WTC11 (cell line): ENCODE measurements at regions not wholly inside any gene's neighbourhood (a gene's known extent, or its start where the extent isn't known, plus 50 kb on each side); places are given as distances from the start of the nearest gene placed in this dataset.

ENCODE experiments used
- ATF1 ChIP-seq: sonication (generic); formaldehyde crosslinking; IDR thresholded peaks from 2 replicates; pipeline ENCODE4 v1.8.1; 2023; ENCODE audit warnings: mild to moderate bottlenecking, moderate library complexity, missing genetic modification reagents
- FOXP1 ChIP-seq: sonication (generic); formaldehyde crosslinking; IDR thresholded peaks from 2 replicates; pipeline ENCODE4 v1.8.0; 2022; ENCODE audit warnings: missing genetic modification reagents, mild to moderate bottlenecking, moderate library complexity, borderline replicate concordance
- NR3C1 ChIP-seq: sonication (generic); formaldehyde crosslinking; conservative IDR thresholded peaks from 2 replicates; pipeline ENCODE4 v1.8.1; 2023; ENCODE audit warnings: low read depth, mild to moderate bottlenecking, missing genetic modification reagents
- TF ChIP-seq, protein P1 (sequence below): fragments of 200-600 bp; IDR thresholded peaks from 2 replicates; pipeline ENCODE4 v1.8.0; 2022; ENCODE audit warnings: antibody characterized with exemption
- TF ChIP-seq, protein P2 (sequence below): sonication (generic); formaldehyde crosslinking; IDR thresholded peaks from 2 replicates; pipeline ENCODE4 v1.8.0; 2022; ENCODE audit warnings: mild to moderate bottlenecking, missing genetic modification reagents
- TF ChIP-seq, protein P3 (sequence below): sonication (generic); formaldehyde crosslinking; IDR thresholded peaks from 2 replicates; pipeline ENCODE4 v1.8.0; 2023; ENCODE audit warnings: missing genetic modification reagents, mild to moderate bottlenecking, borderline replicate concordance
- TF ChIP-seq, protein P4 (sequence below): sonication (generic); formaldehyde crosslinking; IDR thresholded peaks from 2 replicates; pipeline ENCODE4 v1.8.0; 2023; ENCODE audit warnings: mild to moderate bottlenecking, missing genetic modification reagents
- TF ChIP-seq, protein P5 (sequence below): sonication (generic); formaldehyde crosslinking; IDR thresholded peaks from 2 replicates; pipeline ENCODE4 v1.8.1; 2023; ENCODE audit warnings: mild to moderate bottlenecking, moderate library complexity, missing genetic modification reagents

DNA sequence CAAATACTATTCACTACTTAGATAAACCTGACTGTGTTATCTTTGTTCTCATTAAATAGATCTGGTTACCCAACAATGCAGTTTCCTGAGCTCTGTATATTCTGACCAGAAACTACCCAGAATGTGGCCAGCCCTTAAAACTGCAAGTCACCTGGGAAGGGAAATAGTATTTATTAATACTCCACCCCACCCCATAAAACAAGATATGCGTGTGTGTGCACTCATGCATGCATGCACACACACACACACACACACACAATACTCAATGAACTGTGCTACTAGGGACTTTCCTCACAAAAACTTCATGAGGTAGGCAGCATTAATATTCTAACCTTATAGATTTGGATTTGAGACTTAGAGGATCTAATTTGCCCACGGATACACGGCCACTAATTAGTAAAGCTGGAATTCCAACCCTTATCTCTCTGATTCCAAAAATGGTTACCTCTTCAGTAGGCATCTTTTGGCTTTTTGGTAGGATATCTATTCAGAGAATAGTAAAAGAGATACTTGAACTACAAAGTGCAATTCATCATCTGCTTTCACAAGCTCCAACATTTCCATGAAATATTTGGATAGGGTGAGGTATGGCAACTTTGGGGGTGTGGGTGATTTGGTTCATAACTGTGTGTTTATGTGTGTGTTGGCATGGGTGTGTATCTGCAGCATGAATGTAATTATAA, 197.0 kb upstream of the CFAP20DC start:
- TF ChIP-seq, protein P1, sequence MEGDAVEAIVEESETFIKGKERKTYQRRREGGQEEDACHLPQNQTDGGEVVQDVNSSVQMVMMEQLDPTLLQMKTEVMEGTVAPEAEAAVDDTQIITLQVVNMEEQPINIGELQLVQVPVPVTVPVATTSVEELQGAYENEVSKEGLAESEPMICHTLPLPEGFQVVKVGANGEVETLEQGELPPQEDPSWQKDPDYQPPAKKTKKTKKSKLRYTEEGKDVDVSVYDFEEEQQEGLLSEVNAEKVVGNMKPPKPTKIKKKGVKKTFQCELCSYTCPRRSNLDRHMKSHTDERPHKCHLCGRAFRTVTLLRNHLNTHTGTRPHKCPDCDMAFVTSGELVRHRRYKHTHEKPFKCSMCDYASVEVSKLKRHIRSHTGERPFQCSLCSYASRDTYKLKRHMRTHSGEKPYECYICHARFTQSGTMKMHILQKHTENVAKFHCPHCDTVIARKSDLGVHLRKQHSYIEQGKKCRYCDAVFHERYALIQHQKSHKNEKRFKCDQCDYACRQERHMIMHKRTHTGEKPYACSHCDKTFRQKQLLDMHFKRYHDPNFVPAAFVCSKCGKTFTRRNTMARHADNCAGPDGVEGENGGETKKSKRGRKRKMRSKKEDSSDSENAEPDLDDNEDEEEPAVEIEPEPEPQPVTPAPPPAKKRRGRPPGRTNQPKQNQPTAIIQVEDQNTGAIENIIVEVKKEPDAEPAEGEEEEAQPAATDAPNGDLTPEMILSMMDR: no peak
- TF ChIP-seq, protein P2, sequence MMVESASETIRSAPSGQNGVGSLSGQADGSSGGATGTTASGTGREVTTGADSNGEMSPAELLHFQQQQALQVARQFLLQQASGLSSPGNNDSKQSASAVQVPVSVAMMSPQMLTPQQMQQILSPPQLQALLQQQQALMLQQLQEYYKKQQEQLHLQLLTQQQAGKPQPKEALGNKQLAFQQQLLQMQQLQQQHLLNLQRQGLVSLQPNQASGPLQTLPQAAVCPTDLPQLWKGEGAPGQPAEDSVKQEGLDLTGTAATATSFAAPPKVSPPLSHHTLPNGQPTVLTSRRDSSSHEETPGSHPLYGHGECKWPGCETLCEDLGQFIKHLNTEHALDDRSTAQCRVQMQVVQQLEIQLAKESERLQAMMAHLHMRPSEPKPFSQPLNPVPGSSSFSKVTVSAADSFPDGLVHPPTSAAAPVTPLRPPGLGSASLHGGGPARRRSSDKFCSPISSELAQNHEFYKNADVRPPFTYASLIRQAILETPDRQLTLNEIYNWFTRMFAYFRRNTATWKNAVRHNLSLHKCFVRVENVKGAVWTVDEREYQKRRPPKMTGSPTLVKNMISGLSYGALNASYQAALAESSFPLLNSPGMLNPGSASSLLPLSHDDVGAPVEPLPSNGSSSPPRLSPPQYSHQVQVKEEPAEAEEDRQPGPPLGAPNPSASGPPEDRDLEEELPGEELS: no peak
- no peak for TF ChIP-seq ATF1 (CRISPR knock-in tag)
- TF ChIP-seq, protein P3, sequence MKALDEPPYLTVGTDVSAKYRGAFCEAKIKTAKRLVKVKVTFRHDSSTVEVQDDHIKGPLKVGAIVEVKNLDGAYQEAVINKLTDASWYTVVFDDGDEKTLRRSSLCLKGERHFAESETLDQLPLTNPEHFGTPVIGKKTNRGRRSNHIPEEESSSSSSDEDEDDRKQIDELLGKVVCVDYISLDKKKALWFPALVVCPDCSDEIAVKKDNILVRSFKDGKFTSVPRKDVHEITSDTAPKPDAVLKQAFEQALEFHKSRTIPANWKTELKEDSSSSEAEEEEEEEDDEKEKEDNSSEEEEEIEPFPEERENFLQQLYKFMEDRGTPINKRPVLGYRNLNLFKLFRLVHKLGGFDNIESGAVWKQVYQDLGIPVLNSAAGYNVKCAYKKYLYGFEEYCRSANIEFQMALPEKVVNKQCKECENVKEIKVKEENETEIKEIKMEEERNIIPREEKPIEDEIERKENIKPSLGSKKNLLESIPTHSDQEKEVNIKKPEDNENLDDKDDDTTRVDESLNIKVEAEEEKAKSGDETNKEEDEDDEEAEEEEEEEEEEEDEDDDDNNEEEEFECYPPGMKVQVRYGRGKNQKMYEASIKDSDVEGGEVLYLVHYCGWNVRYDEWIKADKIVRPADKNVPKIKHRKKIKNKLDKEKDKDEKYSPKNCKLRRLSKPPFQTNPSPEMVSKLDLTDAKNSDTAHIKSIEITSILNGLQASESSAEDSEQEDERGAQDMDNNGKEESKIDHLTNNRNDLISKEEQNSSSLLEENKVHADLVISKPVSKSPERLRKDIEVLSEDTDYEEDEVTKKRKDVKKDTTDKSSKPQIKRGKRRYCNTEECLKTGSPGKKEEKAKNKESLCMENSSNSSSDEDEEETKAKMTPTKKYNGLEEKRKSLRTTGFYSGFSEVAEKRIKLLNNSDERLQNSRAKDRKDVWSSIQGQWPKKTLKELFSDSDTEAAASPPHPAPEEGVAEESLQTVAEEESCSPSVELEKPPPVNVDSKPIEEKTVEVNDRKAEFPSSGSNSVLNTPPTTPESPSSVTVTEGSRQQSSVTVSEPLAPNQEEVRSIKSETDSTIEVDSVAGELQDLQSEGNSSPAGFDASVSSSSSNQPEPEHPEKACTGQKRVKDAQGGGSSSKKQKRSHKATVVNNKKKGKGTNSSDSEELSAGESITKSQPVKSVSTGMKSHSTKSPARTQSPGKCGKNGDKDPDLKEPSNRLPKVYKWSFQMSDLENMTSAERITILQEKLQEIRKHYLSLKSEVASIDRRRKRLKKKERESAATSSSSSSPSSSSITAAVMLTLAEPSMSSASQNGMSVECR (CRISPR knock-in tag): no peak
- TF ChIP-seq, protein P4, sequence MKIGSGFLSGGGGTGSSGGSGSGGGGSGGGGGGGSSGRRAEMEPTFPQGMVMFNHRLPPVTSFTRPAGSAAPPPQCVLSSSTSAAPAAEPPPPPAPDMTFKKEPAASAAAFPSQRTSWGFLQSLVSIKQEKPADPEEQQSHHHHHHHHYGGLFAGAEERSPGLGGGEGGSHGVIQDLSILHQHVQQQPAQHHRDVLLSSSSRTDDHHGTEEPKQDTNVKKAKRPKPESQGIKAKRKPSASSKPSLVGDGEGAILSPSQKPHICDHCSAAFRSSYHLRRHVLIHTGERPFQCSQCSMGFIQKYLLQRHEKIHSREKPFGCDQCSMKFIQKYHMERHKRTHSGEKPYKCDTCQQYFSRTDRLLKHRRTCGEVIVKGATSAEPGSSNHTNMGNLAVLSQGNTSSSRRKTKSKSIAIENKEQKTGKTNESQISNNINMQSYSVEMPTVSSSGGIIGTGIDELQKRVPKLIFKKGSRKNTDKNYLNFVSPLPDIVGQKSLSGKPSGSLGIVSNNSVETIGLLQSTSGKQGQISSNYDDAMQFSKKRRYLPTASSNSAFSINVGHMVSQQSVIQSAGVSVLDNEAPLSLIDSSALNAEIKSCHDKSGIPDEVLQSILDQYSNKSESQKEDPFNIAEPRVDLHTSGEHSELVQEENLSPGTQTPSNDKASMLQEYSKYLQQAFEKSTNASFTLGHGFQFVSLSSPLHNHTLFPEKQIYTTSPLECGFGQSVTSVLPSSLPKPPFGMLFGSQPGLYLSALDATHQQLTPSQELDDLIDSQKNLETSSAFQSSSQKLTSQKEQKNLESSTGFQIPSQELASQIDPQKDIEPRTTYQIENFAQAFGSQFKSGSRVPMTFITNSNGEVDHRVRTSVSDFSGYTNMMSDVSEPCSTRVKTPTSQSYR: no peak
- TF ChIP-seq, protein P5, sequence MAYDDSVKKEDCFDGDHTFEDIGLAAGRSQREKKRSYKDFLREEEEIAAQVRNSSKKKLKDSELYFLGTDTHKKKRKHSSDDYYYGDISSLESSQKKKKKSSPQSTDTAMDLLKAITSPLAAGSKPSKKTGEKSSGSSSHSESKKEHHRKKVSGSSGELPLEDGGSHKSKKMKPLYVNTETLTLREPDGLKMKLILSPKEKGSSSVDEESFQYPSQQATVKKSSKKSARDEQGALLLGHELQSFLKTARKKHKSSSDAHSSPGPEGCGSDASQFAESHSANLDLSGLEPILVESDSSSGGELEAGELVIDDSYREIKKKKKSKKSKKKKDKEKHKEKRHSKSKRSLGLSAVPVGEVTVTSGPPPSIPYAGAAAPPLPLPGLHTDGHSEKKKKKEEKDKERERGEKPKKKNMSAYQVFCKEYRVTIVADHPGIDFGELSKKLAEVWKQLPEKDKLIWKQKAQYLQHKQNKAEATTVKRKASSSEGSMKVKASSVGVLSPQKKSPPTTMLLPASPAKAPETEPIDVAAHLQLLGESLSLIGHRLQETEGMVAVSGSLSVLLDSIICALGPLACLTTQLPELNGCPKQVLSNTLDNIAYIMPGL (CRISPR knock-in tag): no peak
- no peak for TF ChIP-seq NR3C1 (CRISPR knock-in tag)
- TF ChIP-seq FOXP1: no peak
